Large intestine (tissue), 3 donors: ENCODE measurements at regions not wholly inside any gene's neighbourhood (a gene's known extent, or its start where the extent isn't known, plus 50 kb on each side); places are given as distances from the start of the nearest gene placed in this dataset.

ENCODE experiments used
- DNase-seq, 2 donors: peaks; one replicate each; pipeline versions ENCODE4 v3.0.0 to v3.0.0-alpha.2; 2013
- H3K27ac ChIP-seq: one replicate; pipeline ENCODE4 v1.5.1; 2013; ENCODE audit warnings: low read length
- H3K27me3 ChIP-seq: 2 replicates; pipeline ENCODE4 v1.6.1; 2013; ENCODE audit warnings: low read length; ENCODE audit not compliant: control insufficient read depth, insufficient read depth
- H3K36me3 ChIP-seq: 2 replicates; pipeline ENCODE4 v1.6.1; 2013; ENCODE audit warnings: low read length; ENCODE audit not compliant: control insufficient read depth, insufficient read depth
- H3K4me1 ChIP-seq: one replicate; pipeline ENCODE4 v1.6.1; 2013; ENCODE audit warnings: low read length; ENCODE audit not compliant: control insufficient read depth, insufficient read depth
- H3K4me3 ChIP-seq: one replicate; pipeline ENCODE4 v1.5.1; 2013; ENCODE audit warnings: low read length
- H3K9me3 ChIP-seq: one replicate; pipeline ENCODE4 v1.6.1; 2013; ENCODE audit warnings: mild to moderate bottlenecking, low read depth, low read length, moderate library complexity; ENCODE audit not compliant: control insufficient read depth
- WGBS: methylation state at CpG from one replicate; pipeline ENCODE4 v1.1.5; 2013; ENCODE audit warnings: low lambda C conversion rate; ENCODE audit not compliant: insufficient coverage; 5-methylcytosine and 5-hydroxymethylcytosine counted together

- H3K36me3 ChIP-seq, result no peaks in the 10 kb centered on the region
- no peak overlapping the region for H3K27ac ChIP-seq
- H3K4me3 ChIP-seq, result no peak overlapping the region
- H3K27me3 ChIP-seq, result peaks cover 15% of the 10 kb centered on the region
- no peaks in the 10 kb centered on the region for H3K4me1 ChIP-seq
- no peak for DNase-seq
- H3K9me3 ChIP-seq, result no peaks in the 10 kb centered on the region
- WGBS, result 79% methylated on average over 2 of the region's 4 CpGs
Measured at GRCh38 chr14:76641541-76641940, 119.7 kb upstream of the VASH1 start.

GRCh38 chr14:76643887-76644286 lies 117.4 kb upstream of the VASH1 start:
- Histone ChIP-seq H3K36me3 (no peaks in the 10 kb centered on the region), H3K27ac (no peak overlapping the region), H3K9me3 (no peaks in the 10 kb centered on the region), H3K4me1 (no peaks in the 10 kb centered on the region), H3K4me3 (no peak overlapping the region), H3K27me3 (peaks cover 15% of the 10 kb centered on the region)
- DNase-seq, result no peak
- no CpG with 5 or more reads among the region's 6 CpGs for WGBS

- Histone ChIP-seq H3K27me3 (peaks cover 15% of the 10 kb centered on the region), H3K4me3 (no peak overlapping the region), H3K9me3 (no peaks in the 10 kb centered on the region), H3K27ac (no peak overlapping the region), H3K36me3 (no peaks in the 10 kb centered on the region), H3K4me1 (no peaks in the 10 kb centered on the region)
- DNase-seq, result peak in 1 of 2 donors; percentile 20
- WGBS, result no CpG with 5 or more reads among the region's 13 CpGs
Measured at GRCh38 chr14:76644855-76645518, 116.3 kb upstream of the VASH1 start.

- peaks cover 15% of the 10 kb centered on the region for H3K27me3 ChIP-seq
- H3K27ac ChIP-seq, result no peak overlapping the region
- 100% methylated on average over 3 of the region's 7 CpGs for WGBS
- H3K4me3 ChIP-seq, result no peak overlapping the region
- peak; percentile 16 to 26 for DNase-seq
- no peaks in the 10 kb centered on the region for H3K4me1 ChIP-seq
- H3K36me3 ChIP-seq, result no peaks in the 10 kb centered on the region
- H3K9me3 ChIP-seq, result no peaks in the 10 kb centered on the region
Measured at GRCh38 chr14:76647697-76648298, 113.5 kb upstream of the VASH1 start.

GRCh38 chr14:76651410-76652055 lies 109.7 kb upstream of the VASH1 start:
- Histone ChIP-seq H3K27ac (no peak overlapping the region), H3K4me1 (no peaks in the 10 kb centered on the region), H3K36me3 (no peaks in the 10 kb centered on the region), H3K4me3 (no peak overlapping the region), H3K27me3 (peaks cover 2% of the 10 kb centered on the region), H3K9me3 (no peaks in the 10 kb centered on the region)
- no CpG with 5 or more reads among the region's 3 CpGs for WGBS
- no peak for DNase-seq

GRCh38 chr14:76653875-76654572 lies 107.2 kb upstream of the VASH1 start:
- no CpG with 5 or more reads among the region's 8 CpGs for WGBS
- no peaks in the 10 kb centered on the region for H3K36me3 ChIP-seq

GRCh38 chr14:76654573-76655108 lies 106.6 kb upstream of the VASH1 start:
- H3K9me3 ChIP-seq, result no peaks in the 10 kb centered on the region
- no peaks in the 10 kb centered on the region for H3K4me1 ChIP-seq
- no peaks in the 10 kb centered on the region for H3K36me3 ChIP-seq
- H3K27me3 ChIP-seq, result peaks cover 2% of the 10 kb centered on the region
- WGBS, result 50% methylated on average over 3 of the region's 10 CpGs
- no peak overlapping the region for H3K4me3 ChIP-seq
- no peak overlapping the region for H3K27ac ChIP-seq
- no peak for DNase-seq

More at GRCh38 chr14:76653875-76654572, 107.2 kb upstream of the VASH1 start:
- Histone ChIP-seq H3K9me3 (no peaks in the 10 kb centered on the region), H3K4me1 (no peaks in the 10 kb centered on the region), H3K4me3 (no peak overlapping the region), H3K27me3 (peaks cover 2% of the 10 kb centered on the region), H3K27ac (no peak overlapping the region)
- DNase-seq, result no peak

- DNase-seq, result no peak
- H3K27me3 ChIP-seq, result peaks cover 2% of the 10 kb centered on the region
- H3K4me3 ChIP-seq, result no peak overlapping the region
- no peaks in the 10 kb centered on the region for H3K36me3 ChIP-seq
- H3K4me1 ChIP-seq, result no peaks in the 10 kb centered on the region
- WGBS, result no CpG with 5 or more reads among the region's 2 CpGs
- H3K9me3 ChIP-seq, result no peaks in the 10 kb centered on the region
- no peak overlapping the region for H3K27ac ChIP-seq
Measured at GRCh38 chr14:76655331-76655730, 105.9 kb upstream of the VASH1 start.

- H3K4me3 ChIP-seq, result no peak overlapping the region
- no peaks in the 10 kb centered on the region for H3K9me3 ChIP-seq
- DNase-seq, result no peak
- no CpG with 5 or more reads among the region's 5 CpGs for WGBS
- no peaks in the 10 kb centered on the region for H3K4me1 ChIP-seq
- no peaks in the 10 kb centered on the region for H3K36me3 ChIP-seq
- peaks cover 2% of the 10 kb centered on the region for H3K27me3 ChIP-seq
- H3K27ac ChIP-seq, result no peak overlapping the region
Measured at GRCh38 chr14:76656592-76656991, 104.7 kb upstream of the VASH1 start.

- no peak overlapping the region for H3K4me3 ChIP-seq
- DNase-seq, result no peak
- H3K27me3 ChIP-seq, result peaks cover 2% of the 10 kb centered on the region
- no CpG with 5 or more reads among the region's 1 CpG for WGBS
- H3K27ac ChIP-seq, result no peak overlapping the region
- H3K36me3 ChIP-seq, result no peaks in the 10 kb centered on the region
- no peaks in the 10 kb centered on the region for H3K4me1 ChIP-seq
- no peaks in the 10 kb centered on the region for H3K9me3 ChIP-seq
Measured at GRCh38 chr14:76657404-76657803, 103.9 kb upstream of the VASH1 start.
